Smooth muscle cell (in vitro differentiated cells): ENCODE measurements at regions not wholly inside any gene's neighbourhood (a gene's known extent, or its start where the extent isn't known, plus 50 kb on each side); places are given as distances from the start of the nearest gene placed in this dataset.
"Not testable (repeated sequence)": the region's sequence is repeated elsewhere in the genome, so short reads cannot be mapped to it uniquely, and the experiment has no call there.

Source experiments
- DNase-seq: peaks from one replicate; lab custom pipeline; 2025; ENCODE audit not compliant: unreplicated experiment; lab: John Stamatoyannopoulos, UW
- H2AFZ ChIP-seq: fragments of 200-600 bp; sonication (generic); 2 replicates; pipeline ENCODE4 v1.6.0; 2016; ENCODE audit warnings: antibody characterized with exemption, low read depth, mild to moderate bottlenecking
- H3F3A ChIP-seq: fragments of 200-600 bp; sonication (generic); 2 replicates; pipeline ENCODE4 v1.6.0; 2017; ENCODE audit warnings: antibody characterized with exemption, low read depth
- H3K27ac ChIP-seq: fragments of 200-600 bp; sonication (generic); 2 replicates; pipeline ENCODE4 v1.5.1; 2016; ENCODE audit warnings: low read depth, mild to moderate bottlenecking
- H3K27me3 ChIP-seq: fragments of 200-600 bp; sonication (generic); 2 replicates; pipeline ENCODE4 v1.6.1; 2016; ENCODE audit warnings: low read depth, mild to moderate bottlenecking
- H3K36me3 ChIP-seq: fragments of 200-600 bp; sonication (generic); 2 replicates; pipeline ENCODE4 v1.5.1; 2016; ENCODE audit warnings: low read depth
- H3K4me1 ChIP-seq: fragments of 200-600 bp; sonication (generic); 2 replicates; pipeline ENCODE4 v1.5.1; 2016; ENCODE audit warnings: low read depth
- H3K4me2 ChIP-seq: fragments of 200-600 bp; sonication (generic); 2 replicates; pipeline ENCODE4 v1.6.0; 2016; ENCODE audit warnings: mild to moderate bottlenecking
- H3K4me3 ChIP-seq: fragments of 200-600 bp; sonication (generic); 2 replicates; pipeline ENCODE4 v1.5.1; 2016; ENCODE audit warnings: mild to moderate bottlenecking
- H3K79me2 ChIP-seq: fragments of 200-600 bp; sonication (generic); 2 replicates; pipeline ENCODE4 v1.6.0; 2016; ENCODE audit warnings: low read depth, mild to moderate bottlenecking
- H3K9ac ChIP-seq: fragments of 200-600 bp; sonication (generic); 2 replicates; pipeline ENCODE4 v1.6.0; 2016; ENCODE audit warnings: low read depth
- H3K9me3 ChIP-seq: fragments of 200-600 bp; sonication (generic); replicated peaks from 2 replicates; pipeline ENCODE4 v1.5.1; 2016; ENCODE audit warnings: low read depth
- H4K20me1 ChIP-seq: fragments of 200-600 bp; sonication (generic); 2 replicates; pipeline ENCODE4 v1.6.0; 2016; ENCODE audit warnings: low read depth
- CTCF ChIP-seq: fragments of 200-600 bp; sonication (generic); IDR thresholded peaks from 2 replicates; pipeline ENCODE4 v1.5.1; 2017; ENCODE audit warnings: borderline replicate concordance, mild to moderate bottlenecking, antibody characterized with exemption; ENCODE audit not compliant: insufficient read depth, poor library complexity, severe bottlenecking
- WGBS: methylation state at CpG from one replicate; pipeline ENCODE4 v1.1.7; 2016; ENCODE audit warnings: low lambda C conversion rate; 5-methylcytosine and 5-hydroxymethylcytosine counted together

- WGBS = 65% methylated on average over 2 of the region's 2 CpGs
- TF ChIP-seq CTCF = no peak
Observed at GRCh38 chr6:134746140-134746539, 203.8 kb downstream of the ALDH8A1 start.

GRCh38 chr6:134745192-134745591 is 204.7 kb downstream of the ALDH8A1 start:
- not testable (repeated sequence) for H3K9ac ChIP-seq, H3K4me3 ChIP-seq, H4K20me1 ChIP-seq, H3K9me3 ChIP-seq, H3F3A ChIP-seq, H3K4me2 ChIP-seq, H3K27ac ChIP-seq, DNase-seq, H3K36me3 ChIP-seq, H3K79me2 ChIP-seq, H2AFZ ChIP-seq, H3K4me1 ChIP-seq, H3K27me3 ChIP-seq
- WGBS = 90% methylated on average over 8 of the region's 8 CpGs

More at GRCh38 chr6:134746140-134746539, 203.8 kb downstream of the ALDH8A1 start:
- no peaks in the 10 kb centered on the region for H3F3A ChIP-seq
- no peaks in the 10 kb centered on the region for H3K4me1 ChIP-seq
- H3K4me2 ChIP-seq = no peak overlapping the region
- no peak overlapping the region for H3K9ac ChIP-seq
- H3K9me3 ChIP-seq = no peaks in the 10 kb centered on the region
- H3K4me3 ChIP-seq = no peak overlapping the region
- no peaks in the 10 kb centered on the region for H3K27me3 ChIP-seq
- no peaks in the 10 kb centered on the region for H3K36me3 ChIP-seq
- no peak overlapping the region for H3K27ac ChIP-seq
- DNase-seq = no peak
- H4K20me1 ChIP-seq = no peaks in the 10 kb centered on the region
- H3K79me2 ChIP-seq = no peaks in the 10 kb centered on the region
- no peak overlapping the region for H2AFZ ChIP-seq

GRCh38 chr6:134744301-134744700 is 205.6 kb downstream of the ALDH8A1 start:
- Histone ChIP-seq H3K36me3 (no peaks in the 10 kb centered on the region), H2AFZ (no peak overlapping the region), H3F3A (no peaks in the 10 kb centered on the region), H3K4me3 (no peak overlapping the region), H3K27ac (no peak overlapping the region), H3K9ac (no peak overlapping the region), H3K79me2 (no peaks in the 10 kb centered on the region), H3K4me1 (no peaks in the 10 kb centered on the region), H3K4me2 (no peak overlapping the region), H3K9me3 (no peaks in the 10 kb centered on the region), H4K20me1 (no peaks in the 10 kb centered on the region), H3K27me3 (no peaks in the 10 kb centered on the region)
- no peak for DNase-seq
- TF ChIP-seq CTCF = no peak

GRCh38 chr6:134741200-134741536 is 208.7 kb downstream of the ALDH8A1 start:
- Histone ChIP-seq H3K9ac (no peak overlapping the region), H3F3A (no peaks in the 10 kb centered on the region), H3K9me3 (no peaks in the 10 kb centered on the region), H2AFZ (no peak overlapping the region), H3K4me1 (no peaks in the 10 kb centered on the region), H3K27me3 (no peaks in the 10 kb centered on the region), H3K4me2 (no peak overlapping the region), H3K27ac (no peak overlapping the region), H3K36me3 (no peaks in the 10 kb centered on the region), H4K20me1 (no peaks in the 10 kb centered on the region), H3K79me2 (no peaks in the 10 kb centered on the region), H3K4me3 (no peak overlapping the region)
- no peak for TF ChIP-seq CTCF
- 57% methylated on average over 7 of the region's 7 CpGs for WGBS
- no peak for DNase-seq
